HepG2 (cell line): ENCODE measurements at regions not wholly inside any gene's neighbourhood (a gene's known extent, or its start where the extent isn't known, plus 50 kb on each side); places are given as distances from the start of the nearest gene placed in this dataset.

Experiments
- ATAC-seq: fragments of 200-7000 bp; cut with Tn5 transposase; 3 replicates; pipeline ENCODE4 v1.9.1; 2020; ENCODE audit warnings: mild to moderate bottlenecking, moderate library complexity
- BruUV-seq: library from RNA; stranded (reverse); fragments of 400-500 nt; replicated peaks from 2 replicates; lab custom pipeline; 2021; lab: Mats Ljungman, UMichigan
- CTCF ChIA-PET: fragments of 300-600 bp; formaldehyde crosslinking; extraction: SDS; loops from one replicate; lab custom pipeline; 2021; ENCODE audit warnings: low total read pairs, inconsistent platforms, low intra/inter-chr PET ratio; lab: Yijun Ruan, JAX
- POLR2A ChIA-PET: fragments of 350-600 bp; sonication (Branson Sonifier 250); formaldehyde crosslinking; loops from one replicate; lab custom pipeline; 2020; ENCODE audit warnings: antibody characterized with exemption, inconsistent platforms; lab: Yijun Ruan, JAX
- DNase-seq: peaks from one replicate; pipeline ENCODE4 v3.0.0-alpha.2; 2015; ENCODE audit warnings: low spot score
- FAIRE-seq: peaks from 3 replicates; lab custom pipeline; 2011; peaks lifted over from hg19 to GRCh38; lab: Jason Lieb, UNC
- H2AFZ ChIP-seq: one replicate; pipeline ENCODE4 v1.6.1; 2011; ENCODE audit warnings: low read length, inconsistent platforms
- H3K27ac ChIP-seq: fragments of 300-600 bp; 3 replicates; pipeline ENCODE4 v1.8.0; 2011; ENCODE audit warnings: mixed run types, mild to moderate bottlenecking, mixed read lengths, low read length, inconsistent platforms; ENCODE audit not compliant: insufficient read depth; ENCODE audit errors: extremely low read length
- H3K27me3 ChIP-seq, 2 experiments: fragments of 200-600 bp in 1 of 2; 2 replicates in 1 of 2; 3 replicates in 1 of 2; pipeline versions ENCODE4 v1.6.0 to v1.8.0; 2011; ENCODE audit warnings: low read length in 2 of 2, mild to moderate bottlenecking in 2 of 2, moderate library complexity in 2 of 2, inconsistent platforms in 1 of 2; ENCODE audit not compliant: insufficient read depth in 2 of 2, control insufficient read depth in 1 of 2
- H3K36me3 ChIP-seq, 2 experiments: fragments of 200-600 bp in 1 of 2; replicated peaks in 1 of 2; 2 replicates in 1 of 2; 3 replicates in 1 of 2; pipeline versions ENCODE4 v1.5.1 to v1.8.0; 2011; ENCODE audit warnings: low read length in 2 of 2, inconsistent platforms in 1 of 2; ENCODE audit not compliant: insufficient read depth in 2 of 2, control insufficient read depth in 1 of 2
- H3K4me1 ChIP-seq: 2 replicates; pipeline ENCODE4 v1.5.1; 2012; ENCODE audit warnings: low read length, inconsistent platforms; ENCODE audit not compliant: insufficient read depth
- H3K4me2 ChIP-seq: 2 replicates; pipeline ENCODE4 v1.6.0; 2011; ENCODE audit warnings: low read depth, low read length, inconsistent platforms
- H3K4me3 ChIP-seq, 3 experiments: fragments of 200-600 bp in 1 of 3; sonication (generic), shearing (Covaris generic) in 1 of 3; replicated peaks in 1 of 3; 2 replicates each; pipeline ENCODE4 v1.5.1; 2011 to 2016; ENCODE audit warnings: low read length in 3 of 3, inconsistent platforms in 2 of 3, low read depth in 2 of 3, mild to moderate bottlenecking in 2 of 3, control low read depth in 1 of 3, mixed read lengths in 1 of 3; ENCODE audit not compliant: insufficient read depth in 1 of 3
- H3K79me2 ChIP-seq: one replicate; pipeline ENCODE4 v1.6.1; 2011; ENCODE audit warnings: low read length, inconsistent platforms; ENCODE audit not compliant: insufficient read depth
- H3K9ac ChIP-seq: 2 replicates; pipeline ENCODE4 v1.6.0; 2011; ENCODE audit warnings: mild to moderate bottlenecking, low read depth, low read length, inconsistent platforms; ENCODE audit not compliant: insufficient read depth
- H3K9me3 ChIP-seq: 2 replicates; pipeline ENCODE4 v1.5.1; 2012; ENCODE audit warnings: mild to moderate bottlenecking, low read length
- H4K20me1 ChIP-seq: 2 replicates; pipeline ENCODE4 v1.6.0; 2011; ENCODE audit warnings: inconsistent platforms, mild to moderate bottlenecking, low read length, moderate library complexity; ENCODE audit not compliant: insufficient read depth
- BRCA1 ChIP-seq: sonication (generic); formaldehyde crosslinking; IDR thresholded peaks from 2 replicates; pipeline ENCODE4 v1.4.0; 2020; ENCODE audit warnings: missing genetic modification reagents
- CENPT ChIP-seq: sonication (generic); formaldehyde crosslinking; IDR thresholded peaks from 2 replicates; pipeline ENCODE4 v1.8.0; 2022; ENCODE audit warnings: low read depth, mild to moderate bottlenecking, moderate library complexity, missing genetic modification reagents
- MTA3 ChIP-seq: sonication (generic); formaldehyde crosslinking; IDR thresholded peaks from 2 replicates; pipeline ENCODE4 v1.4.0; 2020; ENCODE audit warnings: missing genetic modification reagents
- NR2F1 ChIP-seq, 2 experiments: fragments of 450-650 bp in 1 of 2; formaldehyde crosslinking in 1 of 2; IDR thresholded peaks; 2 replicates each; pipeline versions ENCODE4 v1.5.0 to v1.6.1; 2016 to 2020; ENCODE audit warnings: mild to moderate bottlenecking in 1 of 2, missing compliant biosample characterization in 1 of 2, missing genetic modification reagents in 1 of 2, moderate library complexity in 1 of 2
- PAX8 ChIP-seq: sonication (generic); formaldehyde crosslinking; IDR thresholded peaks from 2 replicates; pipeline ENCODE4 v1.8.0; 2022; ENCODE audit warnings: mild to moderate bottlenecking, missing genetic modification reagents, borderline replicate concordance
- ZNF570 ChIP-seq: sonication (generic); formaldehyde crosslinking; IDR thresholded peaks from 2 replicates; pipeline ENCODE4 v1.4.0; 2020; ENCODE audit warnings: mild to moderate bottlenecking, missing genetic modification reagents, borderline replicate concordance
- WGBS: methylation state at CpG from one replicate; pipeline ENCODE4 v1.1.6; 2017; ENCODE audit warnings: low lambda C conversion rate; 5-methylcytosine and 5-hydroxymethylcytosine counted together
- in situ Hi-C: cut with HindIII; loops from 2 replicates; pipeline ENCODE4 v1.10.0; 2017; ENCODE audit warnings: low pct_unique_long_range_greater_than_20kb; ENCODE audit not compliant: extremely low pct_ligation_motif_present
- intact Hi-C: fragments of 100-400 bp; cut with micrococcal nuclease; formaldehyde crosslinking; loops from one replicate; pipeline ENCODE4 v1.10.0; 2022; ENCODE audit not compliant: unreplicated experiment
- TF ChIP-seq, protein P1 (sequence below): sonication (generic); formaldehyde crosslinking; IDR thresholded peaks from 2 replicates; pipeline ENCODE4 v1.5.1; 2020; ENCODE audit warnings: missing genetic modification reagents, mild to moderate bottlenecking, borderline replicate concordance
- TF ChIP-seq, protein P2 (sequence below): sonication (generic); formaldehyde crosslinking; IDR thresholded peaks from 2 replicates; pipeline ENCODE4 v1.4.0; 2020; ENCODE audit warnings: mild to moderate bottlenecking, missing genetic modification reagents
- TF ChIP-seq, protein P3 (sequence below): sonication (generic); formaldehyde crosslinking; IDR thresholded peaks from 2 replicates; pipeline ENCODE4 v1.9.0; 2021; ENCODE audit warnings: missing genetic modification reagents, borderline replicate concordance

DNA sequence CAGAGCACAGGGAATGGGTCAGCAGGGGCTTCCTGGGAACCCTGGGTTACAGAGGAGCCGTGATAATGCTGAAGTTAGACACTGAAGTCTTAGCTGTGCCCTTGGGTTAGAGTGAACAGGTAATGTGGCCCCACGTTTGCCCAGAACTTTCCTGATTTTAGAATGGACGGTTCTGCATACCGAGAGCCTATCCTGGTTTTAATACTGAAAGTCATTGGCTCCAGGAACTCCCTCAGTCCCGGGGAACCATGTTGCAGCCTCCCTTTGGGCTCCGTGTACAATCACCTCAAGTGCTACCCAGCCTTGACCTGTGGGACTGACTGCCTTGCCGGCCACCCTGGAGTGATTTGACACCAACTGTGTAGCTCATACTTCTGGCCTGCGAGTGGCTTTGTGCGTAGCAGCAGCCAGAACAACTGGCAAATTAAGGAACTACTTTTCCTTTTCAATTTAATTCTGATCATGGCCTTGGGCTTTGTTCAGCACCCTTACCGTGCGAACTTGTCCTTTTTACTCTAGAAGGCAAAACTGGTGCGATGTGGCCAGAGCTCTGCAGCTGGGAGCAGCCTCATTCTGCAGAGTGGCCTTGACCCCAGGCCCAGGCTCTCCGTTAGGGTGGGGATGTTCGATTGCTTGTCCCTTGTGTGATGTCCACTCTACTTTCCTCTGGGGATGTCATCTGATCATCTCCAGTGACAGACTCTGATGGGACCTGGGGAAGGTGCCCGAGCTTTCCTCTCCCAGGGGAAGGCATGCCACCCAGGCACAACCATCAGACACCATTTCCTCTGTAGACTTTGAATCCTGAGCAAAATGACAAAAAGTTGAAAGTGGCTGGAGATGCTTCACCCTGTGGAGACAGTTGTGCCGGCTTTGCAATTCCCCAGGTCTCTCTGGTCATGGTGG, 265.9 kb downstream of the GLRX3 start:
- no peak for DNase-seq
- no peaks in the 10 kb centered on the region for H3K4me1 ChIP-seq
- no peak overlapping the region for H2AFZ ChIP-seq
- H3K27me3 ChIP-seq: peaks cover 0 to 2% of the 10 kb centered on the region in 2 experiments; a peak in 1 of 5 replicates
- H3K27ac ChIP-seq: no peak overlapping the region
- WGBS: 11% methylated on average over 12 of the region's 16 CpGs
- CTCF ChIA-PET: no interaction called here
- BruUV-seq: no TSS peak
- no peak overlapping the region for H3K9ac ChIP-seq
- no peaks in the 10 kb centered on the region; the same call in 1 of the 2 replicates for H3K9me3 ChIP-seq
- FAIRE-seq: no peak
- intact Hi-C loops: no loop called here
- ATAC-seq: no peak
- H4K20me1 ChIP-seq: no peaks in the 10 kb centered on the region
- in situ Hi-C loops: no loop called here
- H3K79me2 ChIP-seq: no peaks in the 10 kb centered on the region
- H3K4me3 ChIP-seq: no peak overlapping the region
- H3K36me3 ChIP-seq: no peaks in the 10 kb centered on the region
- POLR2A ChIA-PET: no interaction called here
- no peak overlapping the region for H3K4me2 ChIP-seq
- no peak for TF ChIP-seq MTA3 (CRISPR knock-in tag)
- TF ChIP-seq, protein P1, sequence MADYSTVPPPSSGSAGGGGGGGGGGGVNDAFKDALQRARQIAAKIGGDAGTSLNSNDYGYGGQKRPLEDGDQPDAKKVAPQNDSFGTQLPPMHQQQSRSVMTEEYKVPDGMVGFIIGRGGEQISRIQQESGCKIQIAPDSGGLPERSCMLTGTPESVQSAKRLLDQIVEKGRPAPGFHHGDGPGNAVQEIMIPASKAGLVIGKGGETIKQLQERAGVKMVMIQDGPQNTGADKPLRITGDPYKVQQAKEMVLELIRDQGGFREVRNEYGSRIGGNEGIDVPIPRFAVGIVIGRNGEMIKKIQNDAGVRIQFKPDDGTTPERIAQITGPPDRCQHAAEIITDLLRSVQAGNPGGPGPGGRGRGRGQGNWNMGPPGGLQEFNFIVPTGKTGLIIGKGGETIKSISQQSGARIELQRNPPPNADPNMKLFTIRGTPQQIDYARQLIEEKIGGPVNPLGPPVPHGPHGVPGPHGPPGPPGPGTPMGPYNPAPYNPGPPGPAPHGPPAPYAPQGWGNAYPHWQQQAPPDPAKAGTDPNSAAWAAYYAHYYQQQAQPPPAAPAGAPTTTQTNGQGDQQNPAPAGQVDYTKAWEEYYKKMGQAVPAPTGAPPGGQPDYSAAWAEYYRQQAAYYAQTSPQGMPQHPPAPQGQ (CRISPR knock-in tag): no peak
- TF ChIP-seq, protein P2, sequence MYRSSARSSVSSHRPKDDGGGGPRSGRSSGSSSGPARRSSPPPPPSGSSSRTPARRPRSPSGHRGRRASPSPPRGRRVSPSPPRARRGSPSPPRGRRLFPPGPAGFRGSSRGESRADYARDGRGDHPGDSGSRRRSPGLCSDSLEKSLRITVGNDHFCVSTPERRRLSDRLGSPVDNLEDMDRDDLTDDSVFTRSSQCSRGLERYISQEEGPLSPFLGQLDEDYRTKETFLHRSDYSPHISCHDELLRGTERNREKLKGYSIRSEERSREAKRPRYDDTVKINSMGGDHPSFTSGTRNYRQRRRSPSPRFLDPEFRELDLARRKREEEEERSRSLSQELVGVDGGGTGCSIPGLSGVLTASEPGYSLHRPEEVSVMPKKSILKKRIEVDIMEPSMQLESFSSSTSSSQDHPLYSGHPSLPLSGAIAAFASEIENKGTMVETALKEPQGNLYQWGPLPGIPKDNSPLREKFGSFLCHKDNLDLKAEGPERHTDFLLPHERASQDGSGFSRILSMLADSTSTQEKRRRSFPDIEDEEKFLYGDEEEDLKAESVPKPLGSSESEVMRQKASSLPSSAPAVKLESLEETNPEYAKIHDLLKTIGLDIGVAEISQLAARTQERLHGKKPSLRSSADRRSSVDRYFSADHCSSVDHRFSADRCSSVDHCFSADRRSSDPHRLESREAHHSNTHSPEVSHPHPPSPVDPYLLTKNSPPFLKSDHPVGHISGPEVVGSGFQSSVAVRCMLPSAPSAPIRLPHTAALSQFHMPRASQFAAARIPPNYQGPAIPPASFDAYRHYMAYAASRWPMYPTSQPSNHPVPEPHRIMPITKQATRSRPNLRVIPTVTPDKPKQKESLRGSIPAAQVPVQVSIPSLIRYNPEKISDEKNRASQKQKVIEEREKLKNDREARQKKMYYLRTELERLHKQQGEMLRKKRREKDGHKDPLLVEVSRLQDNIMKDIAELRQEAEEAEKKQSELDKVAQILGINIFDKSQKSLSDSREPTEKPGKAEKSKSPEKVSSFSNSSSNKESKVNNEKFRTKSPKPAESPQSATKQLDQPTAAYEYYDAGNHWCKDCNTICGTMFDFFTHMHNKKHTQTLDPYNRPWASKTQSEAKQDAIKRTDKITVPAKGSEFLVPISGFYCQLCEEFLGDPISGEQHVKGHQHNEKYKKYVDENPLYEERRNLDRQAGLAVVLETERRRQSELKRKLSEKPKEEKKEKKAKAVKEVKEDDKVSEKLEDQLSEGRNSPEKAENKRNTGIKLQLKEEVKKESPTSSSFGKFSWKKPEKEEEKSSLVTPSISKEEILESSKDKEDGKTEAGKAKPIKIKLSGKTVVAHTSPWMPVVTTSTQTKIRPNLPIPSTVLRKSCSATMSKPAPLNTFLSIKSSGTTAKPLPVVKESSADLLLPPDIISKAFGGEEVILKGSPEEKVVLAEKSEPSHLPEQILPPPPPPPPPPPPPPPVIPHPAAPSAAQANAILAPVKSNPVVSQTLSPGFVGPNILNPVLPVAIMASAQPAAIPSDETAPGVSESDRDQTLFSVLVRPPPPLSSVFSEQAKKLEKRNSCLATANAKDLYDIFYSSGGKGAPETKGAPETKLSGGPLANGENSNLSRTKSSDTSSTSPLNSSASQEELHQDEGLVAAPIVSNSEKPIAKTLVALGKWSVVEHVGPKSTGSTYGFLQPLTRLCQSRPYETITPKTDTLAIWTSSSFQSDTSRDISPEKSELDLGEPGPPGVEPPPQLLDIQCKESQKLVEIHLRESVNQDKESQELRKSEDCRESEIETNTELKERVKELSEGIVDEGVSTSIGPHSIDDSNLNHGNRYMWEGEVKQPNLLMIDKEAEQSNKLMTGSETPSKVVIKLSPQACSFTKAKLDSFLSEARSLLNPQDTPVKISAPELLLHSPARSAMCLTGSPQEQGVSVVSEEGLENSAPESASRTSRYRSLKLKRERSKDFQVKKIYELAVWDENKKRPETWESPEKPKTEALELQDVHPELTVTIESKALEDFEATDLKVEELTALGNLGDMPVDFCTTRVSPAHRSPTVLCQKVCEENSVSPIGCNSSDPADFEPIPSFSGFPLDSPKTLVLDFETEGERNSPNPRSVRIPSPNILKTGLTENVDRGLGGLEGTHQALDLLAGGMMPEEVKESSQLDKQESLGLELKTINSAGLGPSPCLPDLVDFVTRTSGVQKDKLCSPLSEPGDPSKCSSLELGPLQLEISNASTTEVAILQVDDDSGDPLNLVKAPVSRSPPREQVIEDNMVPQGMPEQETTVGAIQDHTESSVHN (CRISPR knock-in tag): no peak
- no peak for TF ChIP-seq CENPT (CRISPR knock-in tag)
- TF ChIP-seq NR2F1 (CRISPR knock-in tag; IDR thresholded peaks at IDR 0.05): no peak
- TF ChIP-seq ZNF570 (CRISPR knock-in tag): no peak
- TF ChIP-seq, protein P3, sequence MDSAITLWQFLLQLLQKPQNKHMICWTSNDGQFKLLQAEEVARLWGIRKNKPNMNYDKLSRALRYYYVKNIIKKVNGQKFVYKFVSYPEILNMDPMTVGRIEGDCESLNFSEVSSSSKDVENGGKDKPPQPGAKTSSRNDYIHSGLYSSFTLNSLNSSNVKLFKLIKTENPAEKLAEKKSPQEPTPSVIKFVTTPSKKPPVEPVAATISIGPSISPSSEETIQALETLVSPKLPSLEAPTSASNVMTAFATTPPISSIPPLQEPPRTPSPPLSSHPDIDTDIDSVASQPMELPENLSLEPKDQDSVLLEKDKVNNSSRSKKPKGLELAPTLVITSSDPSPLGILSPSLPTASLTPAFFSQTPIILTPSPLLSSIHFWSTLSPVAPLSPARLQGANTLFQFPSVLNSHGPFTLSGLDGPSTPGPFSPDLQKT (CRISPR knock-in tag): no peak
- no peak for TF ChIP-seq PAX8 (CRISPR knock-in tag)
- TF ChIP-seq BRCA1: no peak
